GM21528 (cell line): ENCODE measurements at regions not wholly inside any gene's neighbourhood (a gene's known extent, or its start where the extent isn't known, plus 50 kb on each side); places are given as distances from the start of the nearest gene placed in this dataset.

ENCODE experiments used
- ATAC-seq: cut with Tn5 transposase; IDR thresholded peaks from one replicate; pipeline ENCODE4 v1.9.1; 2021; ENCODE audit warnings: mild to moderate bottlenecking, moderate library complexity; ENCODE audit not compliant: unreplicated experiment, low FRiP score

- no peak for ATAC-seq
These were observed 336.8 kb upstream of the MCTP2 start for GRCh38 chr15:93894438-93895036.

- no peak for ATAC-seq
These were observed 344.2 kb upstream of the MCTP2 start for GRCh38 chr15:93887151-93887550.

- ATAC-seq: no peak
These were observed 348.6 kb upstream of the MCTP2 start for GRCh38 chr15:93882779-93883178.

GRCh38 chr15:93882141-93882540 lies 349.2 kb upstream of the MCTP2 start:
- no peak for ATAC-seq

- no peak for ATAC-seq
These were observed 350.1 kb upstream of the MCTP2 start for GRCh38 chr15:93881310-93881709.

- ATAC-seq: no peak
These were observed 351.0 kb upstream of the MCTP2 start for GRCh38 chr15:93880358-93880757.

- no peak for ATAC-seq
These were observed 360.8 kb upstream of the MCTP2 start for GRCh38 chr15:93870583-93870982.

- no peak for ATAC-seq
These were observed 364.4 kb upstream of the MCTP2 start for GRCh38 chr15:93866948-93867347.

- ATAC-seq: no peak
These were observed 364.9 kb upstream of the MCTP2 start for GRCh38 chr15:93866476-93866875.

- ATAC-seq: no peak
These were observed 365.8 kb upstream of the MCTP2 start for GRCh38 chr15:93865586-93865985.

GRCh38 chr15:93862791-93863190 lies 368.6 kb upstream of the MCTP2 start:
- ATAC-seq: no peak

GRCh38 chr15:93861956-93862741 lies 369.2 kb upstream of the MCTP2 start:
- no peak for ATAC-seq

- no peak for ATAC-seq
These were observed 369.9 kb upstream of the MCTP2 start for GRCh38 chr15:93861413-93861812.

GRCh38 chr15:93860701-93861100 lies 370.7 kb upstream of the MCTP2 start:
- no peak for ATAC-seq

- no peak for ATAC-seq
These were observed 372.2 kb upstream of the MCTP2 start for GRCh38 chr15:93859176-93859575.

GRCh38 chr15:93855181-93855826 lies 376.1 kb upstream of the MCTP2 start:
- ATAC-seq: no peak

GRCh38 chr15:93854088-93854487 lies 377.3 kb upstream of the MCTP2 start:
- no peak for ATAC-seq

- ATAC-seq: no peak
These were observed 378.6 kb upstream of the MCTP2 start for GRCh38 chr15:93852761-93853160.

GRCh38 chr15:93848490-93848889 lies 382.9 kb upstream of the MCTP2 start:
- ATAC-seq: no peak

- no peak for ATAC-seq
These were observed 383.3 kb upstream of the MCTP2 start for GRCh38 chr15:93848076-93848475.

- no peak for ATAC-seq
These were observed 385.2 kb upstream of the MCTP2 start for GRCh38 chr15:93846148-93846547.

GRCh38 chr15:93837450-93837849 lies 393.9 kb upstream of the MCTP2 start:
- no peak for ATAC-seq
